ENCODE measurements at regions not wholly inside any gene's neighbourhood (a gene's known extent, or its start where the extent isn't known, plus 50 kb on each side); places are given as distances from the start of the nearest gene placed in this dataset.
A peak's percentile ranks its signal among the peaks of the same experiment; 100 is the strongest.

DNA sequence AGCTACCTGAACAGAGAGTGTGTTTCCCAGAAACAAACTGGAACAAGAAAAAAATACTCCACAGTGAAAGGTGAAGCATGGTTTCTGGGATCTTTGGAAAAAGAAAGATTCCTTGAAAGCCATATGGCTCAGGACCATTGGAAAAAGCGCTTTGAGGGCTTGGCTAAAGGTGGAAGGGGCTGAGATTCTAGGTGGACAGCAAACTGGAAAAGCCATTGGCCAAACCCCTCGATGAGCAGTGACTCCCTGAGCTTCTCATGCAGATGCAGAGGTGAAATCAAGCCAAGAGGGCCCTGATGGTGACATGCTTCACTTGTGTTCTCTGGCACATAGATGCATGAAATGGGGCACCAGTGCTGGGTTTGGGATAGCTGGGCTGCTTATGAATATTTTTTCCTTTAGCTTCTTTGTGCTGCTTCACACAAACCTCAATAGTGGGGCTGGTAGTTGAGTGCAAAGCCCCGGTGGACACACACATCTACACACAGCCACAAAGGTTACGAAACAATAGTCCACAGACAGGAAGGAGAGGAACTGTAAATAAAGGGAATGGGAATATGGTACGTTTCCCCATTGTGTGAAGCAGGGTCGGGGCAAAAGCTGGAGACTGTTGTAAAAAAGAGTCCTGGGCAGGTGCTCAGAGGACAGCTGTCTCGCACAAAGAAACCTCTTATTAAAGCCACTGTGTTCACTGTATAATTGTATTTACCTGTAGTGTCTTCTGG lies 117.8 kb downstream of the FOXA2 start:
- no peak for DNase-seq (ENCODE audit: low spot score)

DNA sequence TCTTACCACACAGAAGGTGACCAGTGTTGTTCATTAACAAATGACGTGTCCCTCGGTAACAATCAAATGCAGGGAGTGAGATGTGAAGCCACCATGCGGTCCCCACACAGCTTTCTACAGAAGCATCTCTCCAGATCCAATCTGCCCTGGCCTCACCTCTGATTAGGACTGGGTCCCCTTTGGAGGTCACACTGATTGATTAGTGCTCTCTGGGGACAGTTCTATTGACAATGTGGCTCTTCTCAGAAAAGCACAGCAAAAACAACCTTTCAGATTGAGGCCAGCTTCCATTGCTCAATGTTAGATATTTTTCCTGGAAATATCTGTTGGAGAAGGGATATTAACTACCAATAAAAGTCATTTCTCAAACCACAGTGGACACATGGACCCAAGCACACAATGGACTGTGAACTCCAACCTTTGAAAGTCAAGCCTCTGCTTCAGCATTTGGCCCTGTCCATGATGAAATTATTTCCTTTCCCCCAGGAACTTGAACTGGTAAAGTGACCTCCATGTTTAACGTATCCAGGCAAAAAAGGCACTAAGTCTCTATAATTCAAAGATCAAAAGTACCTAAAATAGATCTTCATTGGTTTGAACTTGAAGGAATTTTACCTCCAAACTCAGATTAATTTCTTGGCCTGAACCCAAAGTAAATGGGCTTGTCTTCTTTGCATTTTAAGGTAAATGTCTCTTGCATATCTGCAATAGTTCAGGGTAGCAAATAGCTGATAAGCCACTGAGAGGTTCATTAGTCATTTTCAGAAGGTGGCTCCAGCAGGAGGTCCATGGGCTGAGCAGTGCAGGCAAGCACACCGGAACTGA lies 118.5 kb downstream of the FOXA2 start:
- DNase-seq (ENCODE audit: low spot score), result no peak

DNA sequence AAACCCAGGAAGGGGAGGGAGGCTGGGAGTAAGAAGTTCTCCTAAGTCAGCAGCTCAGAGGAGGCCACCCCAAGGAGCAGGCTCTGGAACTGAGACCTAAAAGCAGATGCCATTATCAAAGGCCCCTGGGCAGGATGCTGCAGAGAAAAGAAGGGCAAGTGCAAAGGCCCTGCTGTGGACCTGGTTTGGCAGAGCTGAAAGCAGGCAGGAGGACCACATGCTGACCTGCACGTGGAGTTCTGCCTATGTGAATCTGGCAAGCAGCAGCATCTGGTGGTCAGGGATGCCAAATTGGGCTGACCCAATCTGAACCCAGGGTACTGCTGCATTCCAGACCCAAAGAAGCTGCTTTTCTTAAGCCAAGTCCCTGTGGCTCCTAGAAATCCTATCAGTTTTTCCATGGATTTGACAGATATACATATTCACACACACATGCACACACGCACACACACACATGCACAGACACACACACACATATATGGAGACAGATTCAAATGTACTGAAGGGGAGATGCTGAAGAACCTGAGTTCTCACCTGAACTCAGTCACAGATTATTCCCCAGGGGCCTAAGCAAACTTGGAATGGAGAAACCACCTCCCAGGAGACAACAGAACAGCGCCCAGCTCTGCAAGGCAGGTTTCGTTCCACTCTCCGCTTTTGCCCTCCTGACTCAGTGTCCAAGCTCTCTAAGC lies 119.9 kb downstream of the FOXA2 start:
- no peak for DNase-seq (ENCODE audit: low spot score)

DNA sequence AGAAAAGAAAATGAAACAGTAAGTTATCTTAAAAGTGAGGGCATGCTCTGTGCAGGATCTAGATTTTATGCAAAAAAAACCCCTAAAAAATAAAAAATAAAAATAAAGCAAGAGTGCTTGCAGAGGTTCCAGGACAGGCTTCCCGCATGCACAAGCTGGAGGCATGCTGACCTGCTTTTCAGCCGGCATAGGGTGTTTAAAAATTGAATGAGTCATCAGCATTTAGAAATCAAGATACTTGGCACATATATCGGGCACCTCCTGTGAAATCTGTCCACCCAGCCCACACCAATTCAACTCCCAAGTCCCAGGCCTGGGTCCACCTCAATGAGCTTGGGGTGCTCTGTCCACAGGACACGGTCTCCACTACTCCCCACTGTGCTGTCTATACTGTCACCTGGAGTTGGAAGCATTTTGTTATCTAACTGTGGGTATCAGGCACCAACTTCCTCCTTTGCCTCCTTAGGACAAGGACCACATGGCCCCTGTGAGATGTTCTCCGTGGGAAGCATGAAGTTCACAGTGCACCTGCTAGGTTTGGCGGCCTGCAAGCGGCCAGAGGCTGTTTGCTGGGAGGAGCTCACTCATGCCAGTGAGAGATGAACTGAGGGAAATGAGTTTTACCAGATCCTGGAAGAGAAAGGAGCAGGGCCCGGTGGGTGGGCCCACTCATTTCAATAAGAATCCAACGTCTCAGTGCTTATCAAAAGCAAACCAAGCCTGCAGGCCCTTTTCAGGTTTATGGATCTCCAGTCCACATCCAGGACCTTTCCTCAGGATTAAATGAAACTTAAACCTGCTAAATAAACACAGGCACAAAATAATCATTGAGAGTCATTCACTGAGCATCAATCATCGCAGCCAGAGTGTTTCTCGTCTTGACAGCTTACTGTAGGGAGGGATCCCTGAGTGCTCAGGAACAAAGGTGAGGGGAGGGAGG lies 121.1 kb downstream of the FOXA2 start:
- DNase-seq (ENCODE audit: low spot score), result no peak

DNA sequence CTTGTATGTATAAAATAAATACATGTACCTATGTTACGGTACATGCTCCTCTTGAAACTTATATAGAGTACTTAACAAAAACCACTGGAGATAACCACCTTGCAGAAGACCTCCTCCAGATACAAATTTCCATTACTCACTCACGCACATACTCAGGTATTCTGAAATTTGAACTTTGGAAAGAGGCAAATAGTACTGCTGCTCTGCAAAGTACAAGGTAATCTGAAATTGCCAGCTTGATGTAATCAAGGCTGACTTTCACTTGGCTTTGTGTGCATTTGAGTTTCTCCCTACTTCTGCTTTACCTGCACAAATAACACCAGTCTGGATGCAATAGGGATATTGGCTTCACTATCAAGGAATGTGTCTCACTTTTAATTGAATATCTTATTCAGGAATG lies 123.6 kb downstream of the FOXA2 start:
- no peak for DNase-seq (ENCODE audit: low spot score)

DNA sequence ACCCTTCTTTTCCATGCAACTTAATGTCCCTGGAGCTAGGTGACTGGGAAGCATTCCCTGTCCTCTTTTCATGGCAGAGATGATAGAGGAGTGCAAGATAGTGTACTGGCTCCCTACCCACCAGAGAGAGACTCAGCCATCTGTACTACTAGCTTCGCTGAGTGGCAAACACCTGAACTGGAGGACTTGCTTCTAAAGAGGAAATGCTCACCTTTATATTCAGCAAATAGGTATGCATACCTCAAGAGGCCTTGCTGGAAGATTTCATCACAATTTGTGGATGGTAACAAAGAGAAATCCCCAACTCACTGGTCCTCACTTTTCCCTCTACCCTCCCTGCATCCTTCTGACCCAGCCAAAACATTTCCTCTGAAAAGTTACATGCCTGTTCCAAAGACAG lies 124.1 kb downstream of the FOXA2 start:
- DNase-seq (ENCODE audit: low spot score), result no peak

DNA sequence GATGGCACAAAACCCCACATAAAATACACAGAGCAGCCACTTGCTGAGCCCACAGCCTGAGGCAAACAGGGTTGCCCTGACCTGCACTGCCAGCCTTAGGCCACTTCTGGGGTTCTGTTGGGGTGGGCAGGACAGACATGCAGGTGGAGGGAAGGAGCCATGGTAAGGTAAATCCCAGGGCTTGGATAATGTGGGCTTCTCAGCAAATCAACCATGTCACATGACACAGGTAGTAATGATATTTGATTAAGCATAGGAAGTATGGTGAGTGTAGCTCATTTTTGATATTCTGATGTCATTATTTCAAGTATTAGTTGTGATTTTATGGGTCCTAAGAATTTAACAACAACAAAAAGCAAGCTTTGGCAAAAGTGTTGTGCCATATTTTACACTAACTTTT lies 124.6 kb downstream of the FOXA2 start:
- no peak for DNase-seq (ENCODE audit: low spot score)

DNA sequence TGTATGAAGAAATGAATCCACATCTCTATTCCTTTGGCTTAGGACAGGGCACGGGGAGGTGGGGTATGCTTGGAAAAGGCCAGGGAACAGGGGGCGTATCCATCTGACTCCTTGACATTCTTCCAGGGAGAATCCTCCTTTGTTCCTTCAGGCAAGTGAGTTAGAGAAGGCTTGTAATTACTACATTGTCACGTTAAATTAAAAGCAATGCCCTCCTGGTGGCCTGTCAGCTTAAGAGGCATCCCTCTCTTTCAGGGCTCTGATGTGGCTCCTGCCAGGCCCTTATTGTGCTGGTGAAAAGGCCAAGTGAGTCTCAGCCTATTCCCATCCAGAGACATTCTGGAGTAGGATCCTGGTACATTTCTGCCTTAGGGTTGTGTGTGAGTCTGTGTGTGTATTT lies 128.3 kb downstream of the FOXA2 start:
- no peak for DNase-seq (ENCODE audit: low spot score)

DNA sequence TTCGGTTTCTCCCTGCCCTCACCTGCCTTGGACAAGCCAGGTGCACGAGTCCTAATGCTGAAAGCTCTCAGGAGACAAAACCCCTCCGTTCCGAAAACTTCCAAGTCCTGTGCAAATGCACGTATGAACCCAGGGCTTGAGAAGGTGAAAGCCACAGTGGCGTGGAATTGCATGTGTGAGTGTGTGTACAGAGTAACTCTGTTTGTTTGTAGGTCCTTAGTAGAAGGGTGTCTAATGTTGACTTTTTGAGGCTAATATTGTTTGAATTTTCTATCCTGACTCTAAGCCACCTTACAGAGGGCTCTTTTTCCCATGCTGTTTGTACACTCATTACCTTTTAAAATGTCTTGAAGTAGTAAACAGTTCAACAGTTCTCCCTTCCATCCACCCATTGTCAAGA lies 129.1 kb downstream of the FOXA2 start:
- no peak for DNase-seq (ENCODE audit: low spot score)

DNA sequence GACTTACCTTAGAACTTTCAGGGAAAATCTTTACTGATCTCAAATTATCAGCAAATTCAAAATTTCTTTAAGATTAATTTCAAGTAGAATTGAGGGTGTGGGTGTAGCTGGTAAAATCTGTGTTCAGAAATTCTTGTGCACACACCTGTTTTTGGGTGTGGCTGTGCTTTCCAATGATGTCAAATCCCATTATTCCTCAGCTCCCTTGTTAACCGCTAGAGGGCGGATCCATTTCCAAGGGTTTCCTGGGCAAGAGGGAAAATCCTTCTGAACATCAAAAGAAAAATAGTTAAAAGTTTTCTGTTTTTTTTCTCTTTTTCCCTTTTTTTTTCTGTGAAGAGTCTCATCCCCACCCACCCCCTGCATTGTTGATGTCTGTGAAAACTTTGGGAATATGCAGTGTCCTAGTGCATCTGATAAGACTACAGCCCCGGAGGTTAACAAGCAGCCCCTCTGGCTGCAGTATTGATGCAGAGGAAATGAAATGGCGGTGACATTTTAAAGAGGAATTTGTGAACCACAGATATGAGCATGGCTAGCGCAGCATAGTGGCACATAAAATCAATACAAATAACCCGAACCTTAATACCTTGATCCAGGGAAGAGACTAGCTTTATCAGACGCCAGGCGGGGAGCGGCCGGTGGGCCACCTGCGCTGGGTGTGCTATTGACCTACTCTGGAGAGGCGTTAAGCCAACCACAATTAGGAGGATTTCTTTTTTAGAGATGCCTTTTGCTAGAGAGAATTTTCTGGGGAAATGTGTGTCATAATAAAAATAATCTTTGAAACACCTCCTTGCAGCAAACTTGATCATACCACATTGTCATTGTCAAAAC lies 130.9 kb downstream of the FOXA2 start:
- peak; percentile 53 for DNase-seq (ENCODE audit: low spot score)

DNA sequence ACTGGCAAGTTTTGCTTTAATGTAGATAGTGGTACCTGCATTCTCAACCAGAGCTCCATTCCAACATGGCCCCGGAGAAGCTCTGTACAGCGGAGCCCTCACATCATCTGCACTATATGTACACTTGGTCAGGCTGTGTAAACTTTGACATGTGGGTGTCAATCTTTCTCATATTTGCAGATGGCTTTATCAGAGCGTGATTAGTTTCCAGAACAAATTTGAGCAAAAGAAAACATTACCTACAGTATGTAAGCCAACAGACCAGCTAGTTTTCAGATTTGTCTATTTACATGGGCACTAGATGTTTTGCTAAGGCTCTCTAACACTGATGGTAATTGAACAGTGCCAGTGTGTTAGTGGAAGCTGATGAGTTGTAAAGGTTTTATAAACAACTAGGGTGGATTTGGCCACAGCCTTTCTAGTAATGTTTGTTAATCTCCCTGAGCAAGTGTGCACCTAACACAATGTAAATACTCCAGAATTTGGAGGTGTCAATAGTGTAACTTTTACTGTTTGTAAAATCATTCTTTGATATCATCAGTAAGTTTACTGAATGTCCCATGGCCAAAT lies 131.8 kb downstream of the FOXA2 start:
- no peak for DNase-seq (ENCODE audit: low spot score)

DNA sequence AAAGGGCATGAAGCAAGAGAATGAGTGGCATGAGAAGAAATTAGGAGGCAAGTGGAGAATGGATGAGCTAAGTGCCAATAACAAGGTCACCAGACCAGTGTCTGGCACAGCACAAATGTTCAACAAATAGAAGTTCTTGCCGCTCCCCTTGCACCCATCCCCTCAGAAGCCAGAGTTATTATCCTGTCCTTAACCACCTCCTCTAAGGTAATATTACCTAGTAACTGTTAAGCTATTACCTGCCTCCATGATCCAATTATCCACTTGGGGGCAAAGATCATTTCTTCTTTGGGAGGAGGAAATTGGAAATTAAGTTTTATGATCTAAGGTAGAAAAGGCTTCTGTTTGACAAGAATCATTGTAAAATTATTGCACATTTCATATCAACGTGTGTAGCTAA lies 133.8 kb downstream of the FOXA2 start:
- DNase-seq (ENCODE audit: low spot score), result no peak

DNA sequence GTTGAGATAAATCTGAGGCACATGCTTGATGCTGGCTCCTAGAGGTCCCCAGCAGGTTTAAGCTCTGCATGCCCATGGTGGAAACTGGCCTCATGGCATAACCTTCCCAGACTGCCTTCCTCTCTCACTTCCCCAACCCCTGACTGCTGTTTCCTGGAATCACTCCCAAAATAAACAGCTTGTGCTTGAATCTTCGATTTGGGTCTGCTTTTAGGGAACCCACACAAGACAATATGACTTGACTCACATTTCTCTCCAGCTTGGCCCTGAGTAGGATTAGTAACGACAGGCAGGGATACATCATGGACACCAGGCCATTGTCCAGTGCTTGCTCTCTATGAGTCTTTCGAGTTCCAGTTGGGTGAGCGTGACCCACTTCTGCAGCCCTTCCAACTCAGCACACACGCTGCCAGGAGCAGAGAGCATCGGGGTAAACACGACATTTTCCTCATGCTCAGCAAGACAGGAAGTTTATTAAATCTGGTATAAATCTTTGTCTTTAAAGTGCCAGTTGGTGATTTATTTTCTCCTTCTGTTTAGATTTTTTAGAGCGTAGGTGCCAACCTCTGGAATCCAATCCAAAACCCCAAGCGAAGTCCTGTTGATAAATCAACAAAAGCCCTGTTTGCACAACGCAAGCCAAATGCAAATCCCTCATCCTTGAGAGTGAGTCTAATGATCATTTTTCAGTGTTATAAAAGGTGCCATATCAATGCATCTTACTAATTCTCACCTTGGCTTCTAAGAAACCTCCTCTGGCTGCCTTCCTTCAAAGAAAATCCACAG lies 135.0 kb downstream of the FOXA2 start:
- DNase-seq (ENCODE audit: low spot score), result no peak

DNA sequence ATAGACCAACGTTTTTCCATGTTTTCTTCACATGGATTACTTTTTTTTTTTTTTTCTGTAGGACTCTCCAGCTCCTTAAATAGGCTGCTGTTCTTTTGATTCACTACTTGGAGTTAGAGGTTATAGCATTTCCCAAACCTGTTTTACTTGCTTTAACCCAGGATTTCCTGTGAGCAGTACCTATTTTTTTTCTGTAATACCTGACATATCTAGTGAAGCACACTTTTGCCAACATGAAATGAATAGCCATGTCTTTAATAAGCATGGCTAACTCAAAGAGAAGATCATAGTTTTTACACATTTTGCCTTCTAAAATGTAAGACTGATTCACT lies 137.0 kb downstream of the FOXA2 start:
- no peak for DNase-seq (ENCODE audit: low spot score)

DNA sequence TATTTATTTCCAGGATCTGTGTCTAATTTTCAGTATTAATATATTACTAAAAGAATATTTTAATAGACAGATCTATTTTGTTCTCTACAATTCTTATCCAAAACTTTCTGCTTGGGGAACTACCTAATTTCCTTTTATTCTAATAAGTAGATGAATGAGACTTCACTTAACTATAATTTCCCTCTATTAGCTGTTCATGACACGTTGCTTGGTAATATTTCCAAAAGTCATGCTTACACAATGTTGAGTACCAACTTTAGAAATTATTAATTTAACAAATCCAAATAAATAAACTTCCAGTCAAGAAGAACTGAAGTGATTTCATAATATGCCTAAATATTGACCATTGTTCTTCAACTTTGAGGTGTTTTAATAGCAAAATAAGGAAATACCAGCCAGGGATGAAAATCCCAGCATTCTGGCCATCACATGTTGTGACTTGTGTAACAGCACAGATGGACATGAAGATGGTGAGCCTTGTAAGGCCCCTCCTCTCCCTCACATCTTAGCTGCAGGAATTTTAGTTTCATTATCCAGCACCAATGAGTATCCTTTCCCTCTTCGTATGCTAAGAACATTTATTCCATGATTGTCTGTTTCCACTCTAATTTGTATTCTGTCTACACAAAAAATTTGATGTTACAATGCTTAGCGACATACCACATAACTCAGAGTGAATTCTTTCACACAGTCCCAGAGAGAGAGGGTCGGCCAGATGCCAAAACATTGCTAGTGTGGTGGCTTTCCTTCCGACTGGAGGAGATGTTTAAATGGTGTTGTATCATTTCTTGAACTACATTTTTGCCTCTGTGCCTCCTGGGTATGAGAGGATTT lies 137.5 kb downstream of the FOXA2 start:
- DNase-seq (ENCODE audit: low spot score), result no peak

DNA sequence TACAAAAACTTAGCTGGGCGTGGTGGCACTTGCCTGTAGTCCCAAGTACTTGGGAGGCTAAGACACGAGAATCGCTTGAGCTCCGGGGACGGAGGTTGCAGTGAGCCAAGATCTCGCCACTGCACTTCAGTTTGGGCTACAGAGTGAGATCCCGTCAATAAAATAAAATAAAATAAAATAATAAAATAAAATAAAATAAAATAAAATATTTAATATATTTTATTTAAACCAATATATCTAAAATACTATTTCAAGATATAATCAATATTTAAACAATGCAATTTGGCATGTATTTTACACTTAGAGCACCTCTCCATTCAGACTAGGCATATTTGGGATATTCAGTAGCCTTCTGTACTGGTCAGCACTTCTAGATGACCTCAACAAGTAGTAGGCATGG lies 142.1 kb downstream of the FOXA2 start:
- DNase-seq (ENCODE audit: low spot score), result no peak

DNA sequence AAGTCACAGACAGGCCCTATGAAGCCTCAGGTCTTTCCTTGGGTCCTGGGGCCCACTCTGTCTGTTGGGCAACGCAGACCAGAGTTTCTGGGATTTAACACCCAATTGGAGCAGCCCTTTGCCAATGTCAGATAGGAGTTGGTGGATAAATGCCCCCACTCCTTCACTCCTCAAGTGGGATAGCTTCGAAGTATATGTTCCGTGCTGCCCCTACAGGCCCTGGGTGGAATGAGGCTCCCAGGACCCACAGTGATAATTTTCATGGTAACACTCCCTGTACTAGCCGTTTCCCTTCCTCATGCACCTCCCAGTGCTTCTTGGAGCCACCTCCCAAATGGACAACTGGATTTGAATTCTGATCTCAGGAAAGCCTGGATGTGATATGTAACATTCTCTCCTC lies 145.4 kb downstream of the FOXA2 start:
- DNase-seq (ENCODE audit: low spot score), result peak; percentile 20

DNA sequence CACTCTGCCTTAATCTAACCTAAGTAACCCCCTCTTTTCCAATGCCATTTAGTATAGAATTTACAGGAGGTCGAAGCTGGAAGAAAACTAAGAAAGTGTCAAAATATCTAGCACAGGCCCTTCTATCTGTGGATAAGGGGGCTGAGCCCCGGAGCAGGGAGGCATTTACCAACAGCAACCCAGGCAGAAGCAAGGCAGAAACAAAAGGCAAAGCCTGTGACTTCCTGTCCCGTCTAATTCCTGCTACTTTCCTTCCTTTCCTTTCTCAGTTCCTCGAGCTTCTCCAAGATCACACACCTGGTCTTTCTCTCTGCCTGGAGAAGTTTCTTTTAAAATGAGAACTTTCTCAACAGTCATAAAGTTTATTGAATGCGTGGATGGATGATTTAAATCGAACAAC lies 146.0 kb downstream of the FOXA2 start:
- DNase-seq (ENCODE audit: low spot score), result no peak

DNA sequence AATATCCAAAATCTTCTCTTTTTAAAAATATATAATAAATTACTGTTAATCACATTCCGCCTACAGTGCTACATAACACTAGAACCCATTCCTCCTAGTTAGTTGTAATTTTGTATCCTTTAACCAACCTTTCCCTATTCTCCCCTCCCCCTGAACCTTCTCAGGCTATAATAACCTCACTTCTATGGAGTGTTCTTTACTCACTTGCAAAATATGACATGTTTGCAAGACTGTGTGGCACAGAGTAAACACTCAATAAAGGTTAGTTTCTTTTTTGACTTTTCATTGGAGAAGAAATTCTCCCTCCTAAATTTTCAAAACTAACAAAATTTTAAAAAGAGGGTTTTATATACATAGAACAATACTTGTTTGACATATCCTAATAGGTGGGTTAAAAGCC lies 147.0 kb downstream of the FOXA2 start:
- DNase-seq (ENCODE audit: low spot score), result no peak
